H1 (cell line): ENCODE measurements at regions not wholly inside any gene's neighbourhood (a gene's known extent, or its start where the extent isn't known, plus 50 kb on each side); places are given as distances from the start of the nearest gene placed in this dataset.

ENCODE experiments used
- CTCF ChIA-PET: fragments of 300-600 bp; sonication (Branson Sonifier 250); formaldehyde crosslinking; loops from one replicate; lab custom pipeline; 2021; ENCODE audit not compliant: partially characterized antibody; lab: Charles Lee
- POLR2A ChIA-PET: fragments of 300-600 bp; sonication (Branson Sonifier 250); formaldehyde crosslinking; loops from one replicate; lab custom pipeline; 2021; ENCODE audit warnings: inconsistent platforms; ENCODE audit not compliant: partially characterized antibody; lab: Charles Lee
- DNase-seq, 2 experiments: peaks; one replicate each; pipeline versions ENCODE4 v3.0.0 to v3.0.0-alpha.2; 2010 to 2022; ENCODE audit warnings: low spot score in 2 of 2, low read depth in 1 of 2, mixed read lengths in 1 of 2
- FAIRE-seq: peaks from 2 replicates; lab custom pipeline; 2011; peaks lifted over from hg19 to GRCh38; lab: Jason Lieb, UNC
- H2AFZ ChIP-seq: 2 replicates; pipeline ENCODE4 v1.8.1; 2012; ENCODE audit warnings: low read length, inconsistent platforms
- H2AK5ac ChIP-seq: 2 replicates; pipeline ENCODE4 v1.6.1; 2013; ENCODE audit warnings: low read depth, low read length
- H2BK120ac ChIP-seq: replicated peaks from 2 replicates; pipeline ENCODE3; 2013; ENCODE audit warnings: low read depth, low read length, inconsistent platforms
- H2BK12ac ChIP-seq: 2 replicates; pipeline ENCODE4 v1.6.1; 2013; ENCODE audit warnings: low read depth, low read length
- H2BK15ac ChIP-seq: 2 replicates; pipeline ENCODE4 v1.6.1; 2013; ENCODE audit warnings: low read length
- H2BK20ac ChIP-seq: 2 replicates; pipeline ENCODE4 v1.6.1; 2013; ENCODE audit warnings: low read length
- H2BK5ac ChIP-seq: 2 replicates; pipeline ENCODE4 v1.6.1; 2013; ENCODE audit warnings: low read depth, low read length
- H3K14ac ChIP-seq: 2 replicates; pipeline ENCODE4 v1.6.1; 2013; ENCODE audit warnings: inconsistent platforms; ENCODE audit not compliant: insufficient read length
- H3K18ac ChIP-seq: 2 replicates; pipeline ENCODE4 v1.6.1; 2013; ENCODE audit warnings: low read length; ENCODE audit errors: extremely low read depth
- H3K23ac ChIP-seq: 2 replicates; pipeline ENCODE4 v1.6.1; 2013; ENCODE audit warnings: inconsistent platforms; ENCODE audit not compliant: insufficient read length
- H3K23me2 ChIP-seq: 2 replicates; pipeline ENCODE4 v1.6.1; 2013; ENCODE audit warnings: low read depth, low read length
- H3K27ac ChIP-seq: 2 replicates; pipeline ENCODE4 v1.6.1; 2011; ENCODE audit warnings: low read depth, low read length, inconsistent platforms
- H3K27me3 ChIP-seq, 4 experiments: replicated peaks in 1 of 4; 1 replicate in 1 of 4; 2 replicates in 3 of 4; pipeline versions ENCODE4 v1.6.1 to v1.8.1; 2011 to 2013; ENCODE audit warnings: low read length in 3 of 4, mild to moderate bottlenecking in 3 of 4, inconsistent platforms in 2 of 4, mixed read lengths in 2 of 4, moderate library complexity in 1 of 4; ENCODE audit not compliant: control insufficient read depth in 3 of 4, insufficient read depth in 3 of 4; ENCODE audit errors: extremely low read depth in 1 of 4
- H3K36me3 ChIP-seq, 4 experiments: 2 replicates each; pipeline versions ENCODE4 v1.6.1 to v1.8.1; 2011 to 2013; ENCODE audit warnings: mild to moderate bottlenecking in 4 of 4, low read length in 3 of 4, moderate library complexity in 2 of 4, control low read depth in 1 of 4, inconsistent platforms in 1 of 4; ENCODE audit not compliant: insufficient read depth in 4 of 4, control insufficient read depth in 2 of 4
- H3K4ac ChIP-seq: replicated peaks from 2 replicates; pipeline ENCODE3; 2013; ENCODE audit warnings: low read length, low read depth, mixed read lengths, inconsistent platforms; ENCODE audit not compliant: insufficient read length
- H3K4me1 ChIP-seq, 4 experiments: replicated peaks in 1 of 4; 1 replicate in 1 of 4; 2 replicates in 3 of 4; pipeline versions ENCODE4 v1.6.1 to v1.8.1; 2011 to 2013; ENCODE audit warnings: low read length in 3 of 4, inconsistent platforms in 2 of 4, mixed read lengths in 1 of 4; ENCODE audit not compliant: insufficient read depth in 4 of 4, control insufficient read depth in 3 of 4
- H3K4me2 ChIP-seq, 2 experiments: 2 replicates each; pipeline versions ENCODE4 v1.6.1 to v1.8.1; 2011 to 2013; ENCODE audit warnings: low read depth in 2 of 2, low read length in 2 of 2, control low read depth in 1 of 2, inconsistent platforms in 1 of 2, mild to moderate bottlenecking in 1 of 2; ENCODE audit not compliant: insufficient read depth in 1 of 2
- H3K4me3 ChIP-seq, 4 experiments: fragments of 200-600, 300-600 bp in 1 of 4; sonication (generic), shearing (Covaris generic), sonication (Bioruptor Twin) in 1 of 4; 2 replicates each; pipeline versions ENCODE4 v1.5.1 to v1.8.1; 2011 to 2016; ENCODE audit warnings: low read length in 4 of 4, low read depth in 3 of 4, control low read depth in 2 of 4, inconsistent platforms in 2 of 4, mild to moderate bottlenecking in 2 of 4, mixed read lengths in 1 of 4, moderate library complexity in 1 of 4; ENCODE audit not compliant: insufficient read depth in 2 of 4; ENCODE audit errors: extremely low read depth in 1 of 4
- H3K56ac ChIP-seq: replicated peaks from 2 replicates; pipeline ENCODE3; 2013; ENCODE audit warnings: low read depth, mild to moderate bottlenecking, mixed read lengths, low read length, inconsistent platforms; ENCODE audit not compliant: insufficient read length
- H3K79me1 ChIP-seq: 2 replicates; pipeline ENCODE4 v1.6.1; 2013; ENCODE audit warnings: low read depth, low read length, control low read depth
- H3K79me2 ChIP-seq, 2 experiments: 2 replicates each; pipeline versions ENCODE4 v1.6.1 to v1.8.1; 2012 to 2013; ENCODE audit warnings: low read length in 2 of 2, mild to moderate bottlenecking in 2 of 2, inconsistent platforms in 1 of 2; ENCODE audit not compliant: insufficient read depth in 2 of 2, control insufficient read depth in 1 of 2
- H3K9ac ChIP-seq, 4 experiments: replicated peaks in 1 of 4; 1 replicate in 1 of 4; 2 replicates in 3 of 4; pipeline versions ENCODE4 v1.6.1 to v1.8.1; 2011 to 2013; ENCODE audit warnings: low read depth in 3 of 4, low read length in 3 of 4, control low read depth in 2 of 4, mild to moderate bottlenecking in 2 of 4, moderate library complexity in 2 of 4, inconsistent platforms in 1 of 4; ENCODE audit errors: extremely low read depth in 1 of 4
- H3K9me3 ChIP-seq, 2 experiments: 2 replicates each; pipeline versions ENCODE4 v1.6.1 to v1.8.1; 2012 to 2013; ENCODE audit warnings: mild to moderate bottlenecking in 2 of 2, moderate library complexity in 2 of 2, control low read depth in 1 of 2, inconsistent platforms in 1 of 2, low read depth in 1 of 2, low read length in 1 of 2, mixed read lengths in 1 of 2; ENCODE audit not compliant: insufficient read depth in 2 of 2
- H4K20me1 ChIP-seq, 2 experiments: replicated peaks in 1 of 2; 2 replicates each; pipeline versions ENCODE3 to v1.8.1; 2011 to 2013; ENCODE audit warnings: inconsistent platforms in 2 of 2, low read length in 2 of 2, mild to moderate bottlenecking in 1 of 2; ENCODE audit not compliant: insufficient read depth in 2 of 2, control insufficient read depth in 1 of 2
- H4K5ac ChIP-seq: 2 replicates; pipeline ENCODE4 v1.6.1; 2013; ENCODE audit warnings: low read length, low read depth, mixed read lengths, inconsistent platforms; ENCODE audit not compliant: insufficient read length
- H4K8ac ChIP-seq: 2 replicates; pipeline ENCODE4 v1.8.0; 2013; ENCODE audit warnings: mild to moderate bottlenecking, moderate library complexity, low read length, inconsistent platforms; ENCODE audit not compliant: insufficient read depth; ENCODE audit errors: extremely low read depth
- H4K91ac ChIP-seq: replicated peaks from 2 replicates; pipeline ENCODE3; 2013; ENCODE audit warnings: low read length, mixed read lengths, inconsistent platforms; ENCODE audit not compliant: insufficient read length
- CTBP2 ChIP-seq: IDR thresholded peaks from 2 replicates; pipeline ENCODE4 v1.7.0; 2011; ENCODE audit warnings: borderline replicate concordance, mild to moderate bottlenecking, moderate library complexity, mixed read lengths, low read length; ENCODE audit not compliant: insufficient read depth, insufficient read length
- JUN ChIP-seq: IDR thresholded peaks from 2 replicates; pipeline ENCODE4 v1.6.1; 2011; ENCODE audit warnings: low read depth, mild to moderate bottlenecking, improper control_type of control experiment, low read length
- POLR2AphosphoS5 ChIP-seq: IDR thresholded peaks from 2 replicates; pipeline ENCODE4 v1.6.1; 2011; ENCODE audit warnings: low read depth, low read length
- SIRT6 ChIP-seq: IDR thresholded peaks from one replicate; pipeline ENCODE4 v1.7.1; 2012; ENCODE audit warnings: low read length, inconsistent platforms
- TAF1 ChIP-seq: IDR thresholded peaks from 2 replicates; pipeline ENCODE4 v1.6.1; 2011; ENCODE audit warnings: mild to moderate bottlenecking, low read depth, low read length
- TBP ChIP-seq: IDR thresholded peaks from 2 replicates; pipeline ENCODE4 v1.6.1; 2011; ENCODE audit warnings: low read depth, low read length, improper control_type of control experiment
- WGBS, 2 experiments: shearing (Covaris generic) in 1 of 2; methylation state at CpG; one replicate each; pipeline versions ENCODE4 v1.1.6 to v1.1.7; 2013 to 2015; ENCODE audit warnings: low lambda C conversion rate in 2 of 2, mixed read lengths in 2 of 2, inconsistent platforms in 1 of 2, low coverage in 1 of 2, missing lambda C conversion rate in 1 of 2; ENCODE audit not compliant: insufficient replicate concordance in 2 of 2, insufficient coverage in 1 of 2, insufficient read length in 1 of 2; ENCODE audit errors: extremely low coverage in 1 of 2, missing lambda C conversion rate in 1 of 2; 5-methylcytosine and 5-hydroxymethylcytosine counted together

- POLR2A ChIA-PET = interaction anchor here (0.6 kb wide), 1 partner anchor 310 kb away, joined by 3 read pairs; no protein-coding TSS in a partner anchor
- Histone ChIP-seq H3K9ac (no peak overlapping the region), H2AFZ (no peak overlapping the region; the same call in 1 of the 2 replicates), H2BK20ac (no peak overlapping the region), H3K79me2 (no peaks in the 10 kb centered on the region), H2BK5ac (no peak overlapping the region), H3K36me3 (no peaks in the 10 kb centered on the region), H3K14ac (no peak overlapping the region), H3K4me2 (0 out of 4 replicates have a peak overlapping the region, but pooled peaks of 1 of the 2 experiments have one; percentile 48), H4K20me1 (no peaks in the 10 kb centered on the region), H4K5ac (no peak overlapping the region), H3K23ac (no peak overlapping the region), H3K27ac (no peak overlapping the region), H3K18ac (no peak overlapping the region), H2BK120ac (no peak overlapping the region), H3K27me3 (no peaks in the 10 kb centered on the region; a peak in 2 of 7 replicates), H3K4me3 (no peak overlapping the region), H2BK12ac (no peak overlapping the region), H4K91ac (no peak overlapping the region), H2BK15ac (no peak overlapping the region), H4K8ac (no peak overlapping the region), H3K23me2 (no peaks in the 10 kb centered on the region), H3K79me1 (no peaks in the 10 kb centered on the region), H3K9me3 (no peaks in the 10 kb centered on the region), H2AK5ac (no peak overlapping the region), H3K56ac (no peak overlapping the region), H3K4ac (no peak overlapping the region), H3K4me1 (peaks cover 0 to 7% (median 3%) of the 10 kb centered on the region in 4 experiments; a peak in 3 of 7 replicates)
- whole genome bisulfite sequencing, 2 experiments = 75% methylated on average over 6 of the region's 6 CpGs; no CpG with 5 or more reads in 1 of the 2 experiments
- no peak for TF ChIP-seq POLR2AphosphoS5
- TF ChIP-seq JUN = no peak
- no peak for TF ChIP-seq TBP
- TF ChIP-seq SIRT6 = no peak
- no peak for TF ChIP-seq TAF1
- TF ChIP-seq CTBP2 = no peak
- DNase-seq = no peak
- no peak for FAIRE-seq
- CTCF ChIA-PET = interaction anchor here (0.7 to 9.2 kb wide), 6 partner anchors 24 to 326 kb away, joined by 3 to 65 read pairs (median 36); no protein-coding TSS in a partner anchor
Observed at GRCh38 chr4:53906606-53907190, 157.7 kb downstream of the CHIC2 start.
